22Rv1 (cell line): ENCODE measurements at regions not wholly inside any gene's neighbourhood (a gene's known extent, or its start where the extent isn't known, plus 50 kb on each side); places are given as distances from the start of the nearest gene placed in this dataset.

Experiments
- H3K27ac ChIP-seq: fragments of 450-650 bp; 2 replicates; pipeline ENCODE4 v1.5.1; 2017
- CTCF ChIP-seq: fragments of 450-650 bp; IDR thresholded peaks from 2 replicates; pipeline ENCODE4 v1.5.1; 2017; ENCODE audit warnings: mild to moderate bottlenecking
- ZFX ChIP-seq: fragments of 450-650 bp; IDR thresholded peaks from 2 replicates; pipeline ENCODE4 v1.6.1; 2017; ENCODE audit warnings: antibody characterized with exemption, borderline replicate concordance

- TF ChIP-seq ZFX (no peak), CTCF (no peak)
- H3K27ac ChIP-seq: no peak overlapping the region
Measured at GRCh38 chr10:59077855-59078254, 98.6 kb upstream of the PHYHIPL start.

- no peak for TF ChIP-seq CTCF
- no peak for TF ChIP-seq ZFX
- H3K27ac ChIP-seq: no peak overlapping the region
Measured at GRCh38 chr10:59078978-59079377, 97.5 kb upstream of the PHYHIPL start.

GRCh38 chr10:59079386-59080226 is 96.8 kb upstream of the PHYHIPL start:
- TF ChIP-seq ZFX (no peak), CTCF (no peak)
- no peak overlapping the region for H3K27ac ChIP-seq

GRCh38 chr10:59082249-59082648 is 94.2 kb upstream of the PHYHIPL start:
- TF ChIP-seq CTCF (no peak), ZFX (no peak)
- no peak overlapping the region for H3K27ac ChIP-seq

- TF ChIP-seq ZFX (no peak), CTCF (no peak)
- no peak overlapping the region for H3K27ac ChIP-seq
Measured at GRCh38 chr10:59085054-59085453, 91.4 kb upstream of the PHYHIPL start.

- TF ChIP-seq ZFX (no peak), CTCF (no peak)
- H3K27ac ChIP-seq: no peak overlapping the region
Measured at GRCh38 chr10:59085711-59086502, 90.5 kb upstream of the PHYHIPL start.

GRCh38 chr10:59087486-59087885 is 89.0 kb upstream of the PHYHIPL start:
- H3K27ac ChIP-seq: no peak overlapping the region
- no peak for TF ChIP-seq ZFX
